Ishikawa (cell line): ENCODE measurements at regions not wholly inside any gene's neighbourhood (a gene's known extent, or its start where the extent isn't known, plus 50 kb on each side); places are given as distances from the start of the nearest gene placed in this dataset.

Experiments used
- CEBPB ChIP-seq: IDR thresholded peaks from 2 replicates; pipeline ENCODE4 v1.6.1; 2012
- CREB1 ChIP-seq: IDR thresholded peaks from 2 replicates; pipeline ENCODE4 v1.6.1; 2012; ENCODE audit warnings: low read depth
- FOXM1 ChIP-seq: IDR thresholded peaks from 2 replicates; pipeline ENCODE4 v1.6.1; 2012; ENCODE audit warnings: low read depth, borderline replicate concordance
- TAF1 ChIP-seq: IDR thresholded peaks from 2 replicates; pipeline ENCODE4 v1.6.1; 2012; ENCODE audit warnings: low read depth, mild to moderate bottlenecking
- YY1 ChIP-seq: IDR thresholded peaks from 2 replicates; pipeline ENCODE4 v1.6.1; 2012; ENCODE audit warnings: low read depth
- TF ChIP-seq, protein P1 (sequence below): IDR thresholded peaks from 2 replicates; pipeline ENCODE4 v1.6.1; 2012; ENCODE audit warnings: low read depth, mild to moderate bottlenecking
- TF ChIP-seq, protein P2 (sequence below): IDR thresholded peaks from 2 replicates; pipeline ENCODE4 v1.6.1; 2012

DNA sequence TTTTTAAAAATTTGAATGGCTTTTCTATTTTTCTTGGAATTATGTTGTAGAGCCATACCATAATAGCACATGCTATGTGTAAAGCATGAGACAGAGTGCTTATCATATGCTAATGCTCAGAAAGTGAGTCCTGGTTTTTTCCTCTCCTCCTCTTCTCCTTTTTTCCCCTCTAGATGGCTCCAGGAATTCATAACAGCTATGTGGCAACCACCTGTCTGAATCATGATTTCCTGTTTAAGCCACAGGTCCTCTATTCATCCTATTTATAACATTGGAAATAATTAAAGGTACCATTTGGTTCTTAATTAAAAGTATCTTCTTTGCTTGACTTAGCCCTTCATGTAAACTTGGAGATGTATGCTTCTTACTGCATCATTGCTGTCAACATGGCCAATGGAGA, 260.0 kb upstream of the MAP3K7 start:
- TF ChIP-seq FOXM1: no peak
- no peak for TF ChIP-seq YY1
- TF ChIP-seq, protein P1, sequence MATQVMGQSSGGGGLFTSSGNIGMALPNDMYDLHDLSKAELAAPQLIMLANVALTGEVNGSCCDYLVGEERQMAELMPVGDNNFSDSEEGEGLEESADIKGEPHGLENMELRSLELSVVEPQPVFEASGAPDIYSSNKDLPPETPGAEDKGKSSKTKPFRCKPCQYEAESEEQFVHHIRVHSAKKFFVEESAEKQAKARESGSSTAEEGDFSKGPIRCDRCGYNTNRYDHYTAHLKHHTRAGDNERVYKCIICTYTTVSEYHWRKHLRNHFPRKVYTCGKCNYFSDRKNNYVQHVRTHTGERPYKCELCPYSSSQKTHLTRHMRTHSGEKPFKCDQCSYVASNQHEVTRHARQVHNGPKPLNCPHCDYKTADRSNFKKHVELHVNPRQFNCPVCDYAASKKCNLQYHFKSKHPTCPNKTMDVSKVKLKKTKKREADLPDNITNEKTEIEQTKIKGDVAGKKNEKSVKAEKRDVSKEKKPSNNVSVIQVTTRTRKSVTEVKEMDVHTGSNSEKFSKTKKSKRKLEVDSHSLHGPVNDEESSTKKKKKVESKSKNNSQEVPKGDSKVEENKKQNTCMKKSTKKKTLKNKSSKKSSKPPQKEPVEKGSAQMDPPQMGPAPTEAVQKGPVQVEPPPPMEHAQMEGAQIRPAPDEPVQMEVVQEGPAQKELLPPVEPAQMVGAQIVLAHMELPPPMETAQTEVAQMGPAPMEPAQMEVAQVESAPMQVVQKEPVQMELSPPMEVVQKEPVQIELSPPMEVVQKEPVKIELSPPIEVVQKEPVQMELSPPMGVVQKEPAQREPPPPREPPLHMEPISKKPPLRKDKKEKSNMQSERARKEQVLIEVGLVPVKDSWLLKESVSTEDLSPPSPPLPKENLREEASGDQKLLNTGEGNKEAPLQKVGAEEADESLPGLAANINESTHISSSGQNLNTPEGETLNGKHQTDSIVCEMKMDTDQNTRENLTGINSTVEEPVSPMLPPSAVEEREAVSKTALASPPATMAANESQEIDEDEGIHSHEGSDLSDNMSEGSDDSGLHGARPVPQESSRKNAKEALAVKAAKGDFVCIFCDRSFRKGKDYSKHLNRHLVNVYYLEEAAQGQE: no peak
- TF ChIP-seq TAF1: no peak
- TF ChIP-seq CEBPB: no peak
- TF ChIP-seq, protein P2, sequence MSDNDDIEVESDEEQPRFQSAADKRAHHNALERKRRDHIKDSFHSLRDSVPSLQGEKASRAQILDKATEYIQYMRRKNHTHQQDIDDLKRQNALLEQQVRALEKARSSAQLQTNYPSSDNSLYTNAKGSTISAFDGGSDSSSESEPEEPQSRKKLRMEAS: no peak
- no peak for TF ChIP-seq CREB1
